DMS153 treated with DMSO at 0.1 percent for 48 hours (cell line): ENCODE measurements at regions not wholly inside any gene's neighbourhood (a gene's known extent, or its start where the extent isn't known, plus 50 kb on each side); places are given as distances from the start of the nearest gene placed in this dataset.
"Not testable (repeated sequence)": the region's sequence is repeated elsewhere in the genome, so short reads cannot be mapped to it uniquely, and the experiment has no call there.

Experiments
- DNase-seq: peaks from one replicate; lab custom pipeline; 2025; ENCODE audit not compliant: unreplicated experiment; lab: John Stamatoyannopoulos, UW

DNA sequence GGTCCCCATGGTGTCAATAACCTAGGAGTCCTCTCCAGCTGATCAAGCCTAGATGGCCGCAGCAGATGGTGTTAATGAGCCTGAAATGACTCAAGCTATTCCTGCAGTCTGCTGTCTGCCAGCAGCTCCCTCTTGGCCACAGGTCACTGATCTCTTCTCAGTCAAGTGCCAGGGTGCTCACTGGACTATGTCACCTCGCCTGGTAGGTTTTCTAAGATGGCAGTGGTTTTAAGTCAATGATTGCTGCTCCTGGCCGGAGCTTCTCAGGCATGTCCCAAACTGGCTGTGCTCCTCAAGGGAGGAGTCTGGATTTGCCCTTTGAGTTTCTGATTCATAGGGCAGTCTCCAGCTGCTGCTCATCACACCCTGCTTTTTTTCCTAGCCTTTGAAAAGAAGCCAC lies 58.6 kb upstream of the SHISA6 start:
- DNase-seq = no peak

DNA sequence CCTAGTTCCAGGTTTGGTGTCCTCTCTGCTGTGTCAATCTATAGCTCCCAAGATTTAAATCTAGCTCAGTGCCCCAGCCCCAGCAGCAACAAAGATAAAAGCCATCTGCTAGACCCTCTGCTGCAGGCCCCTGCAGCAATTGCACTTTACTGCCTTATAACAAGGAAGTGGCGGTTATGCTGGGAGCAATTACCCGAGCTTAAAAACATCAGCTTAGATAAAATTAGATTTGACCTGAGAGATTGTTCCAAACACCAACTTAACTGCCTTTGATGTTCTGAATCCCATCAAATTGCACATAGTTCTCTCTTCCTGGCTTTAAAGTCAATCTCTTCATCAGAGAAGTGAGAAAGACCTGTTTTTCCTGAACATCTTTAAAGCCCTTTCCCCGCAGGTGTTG lies 62.4 kb upstream of the SHISA6 start:
- no peak for DNase-seq

DNA sequence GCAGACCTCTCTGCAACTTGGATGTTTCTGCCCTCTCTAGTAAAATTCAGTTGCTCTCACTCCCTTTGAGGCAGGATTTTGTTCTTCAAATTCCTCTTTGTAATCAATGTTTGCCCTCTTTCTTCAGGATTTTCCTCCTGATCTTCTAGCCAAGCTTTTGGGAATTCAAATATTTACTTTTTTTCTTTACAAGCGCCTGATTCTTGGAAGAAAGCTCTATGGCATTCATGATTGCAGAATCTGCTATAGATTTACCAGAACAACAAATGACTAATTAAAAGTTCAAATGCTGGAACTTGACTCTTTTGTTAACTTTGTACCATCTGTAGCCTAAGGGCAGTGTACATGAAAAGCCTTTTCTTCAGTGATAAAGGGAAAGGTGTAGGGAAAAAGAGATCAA lies 63.7 kb upstream of the SHISA6 start:
- no peak for DNase-seq

DNA sequence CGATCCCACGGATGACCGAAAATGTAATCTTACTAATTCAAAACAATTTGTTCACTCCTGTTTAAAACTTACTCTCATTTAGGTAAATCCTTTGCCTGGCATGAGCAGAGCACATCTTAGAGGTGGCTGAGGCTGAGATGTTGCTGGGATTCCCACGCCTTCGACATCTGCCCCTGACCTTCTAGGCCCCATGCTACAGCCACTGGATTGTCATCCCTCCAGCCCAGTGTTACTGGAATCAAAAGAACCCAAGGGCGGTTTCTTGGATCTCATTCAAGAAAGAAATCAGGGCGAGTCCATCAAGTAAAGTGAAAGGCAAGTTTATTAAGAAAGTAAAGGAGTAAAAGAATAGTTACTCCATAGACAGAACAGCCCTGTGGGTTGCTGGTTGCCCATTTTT lies 64.5 kb upstream of the SHISA6 start:
- DNase-seq = no peak

- DNase-seq = no peak
Observed at GRCh38 chr17:11170881-11171280, 70.1 kb upstream of the SHISA6 start.

DNA sequence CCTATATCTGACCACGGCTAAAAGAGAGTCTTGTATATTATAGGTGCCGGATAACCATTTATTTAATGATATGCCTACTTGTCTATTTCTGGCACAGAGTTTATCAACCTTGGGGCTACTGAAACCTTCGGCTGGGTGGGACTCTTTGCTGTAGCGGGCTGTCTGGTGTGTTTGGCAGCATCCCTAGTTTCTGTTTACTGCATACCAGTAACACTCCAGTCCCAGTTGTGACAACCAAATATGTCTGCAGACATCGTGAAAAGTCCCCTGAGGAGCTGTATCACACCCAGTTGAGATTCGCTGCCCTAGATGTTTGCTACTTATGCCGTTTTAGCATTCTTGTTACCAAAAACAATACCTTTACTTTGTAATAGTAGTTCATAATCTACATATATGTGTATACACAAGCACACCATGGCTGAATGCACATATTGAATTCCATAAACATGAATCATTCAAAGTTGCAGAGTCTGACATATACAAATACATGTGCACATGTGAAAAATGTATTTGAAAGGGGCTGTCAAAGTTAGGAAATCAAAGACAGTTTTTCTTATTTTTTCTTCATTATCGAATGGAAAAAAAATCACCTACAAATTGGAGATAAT lies 89.1 kb upstream of the SHISA6 start:
- DNase-seq = no peak

- not testable (repeated sequence) for DNase-seq
Observed at GRCh38 chr17:11150906-11151511, 90.0 kb upstream of the SHISA6 start.

GRCh38 chr17:11144358-11145233 lies 96.4 kb upstream of the SHISA6 start:
- peak; percentile 6 for DNase-seq

GRCh38 chr17:11142231-11142630 lies 98.8 kb upstream of the SHISA6 start:
- no peak for DNase-seq

GRCh38 chr17:11140501-11140900 lies 100.5 kb upstream of the SHISA6 start:
- no peak for DNase-seq

DNA sequence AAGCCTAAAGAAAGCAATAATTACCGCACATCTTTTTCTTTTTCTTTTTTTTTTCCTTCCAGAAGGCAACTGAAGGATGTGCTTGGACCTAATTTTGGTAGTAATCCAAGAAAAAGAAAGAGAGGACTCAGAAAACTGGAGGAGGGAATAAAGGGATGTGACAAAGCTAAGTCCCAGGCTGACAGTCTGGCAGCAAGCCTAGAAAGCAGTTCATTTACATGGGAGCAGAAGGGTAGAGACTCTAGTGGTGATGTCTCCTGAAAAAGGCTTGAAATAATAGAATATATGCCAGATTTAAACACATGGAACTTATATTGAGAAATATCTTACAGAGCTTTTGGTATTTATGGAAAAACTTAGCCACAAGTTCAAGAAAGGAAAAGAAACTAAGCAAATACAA lies 101.0 kb upstream of the SHISA6 start:
- no peak for DNase-seq

DNA sequence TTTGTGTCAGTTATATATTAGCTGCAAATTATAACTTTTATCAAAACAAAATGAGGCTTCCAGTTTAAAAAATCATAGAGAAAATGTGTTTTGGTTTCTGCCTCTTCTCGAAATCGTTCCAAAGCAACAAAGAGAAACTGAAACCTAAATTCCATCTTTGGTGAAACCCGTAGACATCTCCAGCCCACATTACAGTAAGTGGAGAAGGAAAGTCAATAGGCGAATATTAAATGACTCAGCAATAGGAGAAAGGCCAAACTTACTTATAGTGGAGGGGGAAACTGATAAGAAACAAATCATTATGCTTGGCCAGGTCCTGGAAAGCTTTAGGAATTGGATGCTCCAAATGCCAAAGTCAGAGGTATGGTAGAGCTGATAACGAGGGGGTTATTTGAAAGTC lies 103.0 kb upstream of the SHISA6 start:
- no peak for DNase-seq

DNA sequence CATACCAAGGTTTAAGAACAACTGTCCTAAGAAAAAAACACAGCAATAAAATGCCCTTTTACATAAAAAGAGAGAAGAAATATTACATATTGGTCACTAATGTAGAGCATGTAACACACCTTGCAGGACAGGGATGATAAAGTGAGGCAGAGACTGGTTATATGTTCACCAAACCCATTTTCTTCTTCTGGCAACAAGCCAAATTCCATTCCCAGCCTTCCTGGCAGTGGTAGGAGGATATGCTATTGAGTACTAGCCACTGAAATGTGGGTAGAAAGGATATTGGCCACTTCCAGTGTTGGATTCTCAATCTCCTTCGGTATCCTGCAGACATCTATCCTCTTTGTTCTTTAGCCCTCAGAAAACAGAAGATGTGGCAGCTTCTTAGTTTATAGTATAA lies 105.2 kb upstream of the SHISA6 start:
- DNase-seq = no peak

DNA sequence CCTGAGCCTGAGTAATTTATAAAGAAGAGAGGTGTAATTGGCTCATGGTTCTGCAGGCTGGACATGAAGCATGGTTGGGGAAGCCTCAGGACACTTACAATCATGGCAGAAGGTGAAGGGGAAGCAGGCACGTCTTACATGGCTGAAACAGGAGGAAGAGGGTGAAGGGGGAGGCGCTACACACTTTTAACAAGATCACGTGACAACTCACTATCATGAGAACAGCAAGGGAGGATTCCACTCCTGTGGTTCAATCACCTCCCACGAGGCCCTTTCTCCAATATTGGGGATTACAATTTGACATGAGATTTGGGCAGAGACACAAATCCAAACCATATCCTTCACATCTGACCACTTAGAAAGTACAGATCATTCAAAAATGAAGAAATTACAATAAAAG lies 110.6 kb upstream of the SHISA6 start:
- DNase-seq = no peak

DNA sequence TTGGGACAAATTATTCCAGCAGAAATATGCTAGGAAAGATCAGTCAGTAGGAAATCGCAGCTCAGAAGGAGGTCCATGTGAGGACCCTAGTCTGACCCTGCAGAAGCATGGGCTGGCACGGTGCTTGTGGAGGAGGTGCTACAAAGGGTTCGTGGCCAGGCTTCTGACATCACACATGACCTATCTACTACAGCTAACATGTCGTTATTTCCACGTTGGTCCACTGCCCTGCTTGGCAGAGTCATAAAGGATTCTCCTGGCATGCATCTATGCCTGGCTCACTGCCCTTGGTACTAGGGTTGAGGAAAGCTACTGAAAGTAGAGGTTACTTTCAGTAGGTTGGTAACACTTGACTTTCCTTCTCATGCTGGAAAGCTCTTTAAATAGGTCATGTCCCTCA lies 118.1 kb upstream of the SHISA6 start:
- no peak for DNase-seq

- no peak for DNase-seq
Observed at GRCh38 chr17:11121341-11121985, 119.5 kb upstream of the SHISA6 start.

GRCh38 chr17:11109106-11109505 lies 131.9 kb upstream of the SHISA6 start:
- no peak for DNase-seq

- DNase-seq = no peak
Observed at GRCh38 chr17:11105141-11105540, 135.9 kb upstream of the SHISA6 start.

GRCh38 chr17:11097121-11097520 lies 143.9 kb upstream of the SHISA6 start:
- no peak for DNase-seq

DNA sequence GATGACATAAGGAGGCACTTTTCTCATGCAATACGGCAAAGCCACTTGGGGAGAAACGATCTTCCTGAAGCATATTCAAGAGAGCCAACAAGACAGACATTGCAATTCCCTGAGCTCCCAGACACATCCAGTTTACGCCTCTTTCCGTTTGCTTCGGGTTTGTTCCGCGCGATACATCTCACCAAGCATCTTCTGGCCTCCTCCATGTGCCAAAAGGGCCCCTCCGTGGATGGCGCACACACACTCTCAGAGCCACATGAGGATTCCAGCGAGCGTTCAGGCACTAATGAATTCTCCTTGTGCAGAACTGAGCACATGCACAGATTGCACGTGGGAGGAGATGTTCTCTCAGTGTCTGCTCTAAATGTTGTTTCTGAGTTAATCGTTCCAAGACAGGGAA lies 146.7 kb upstream of the SHISA6 start:
- DNase-seq = no peak

DNA sequence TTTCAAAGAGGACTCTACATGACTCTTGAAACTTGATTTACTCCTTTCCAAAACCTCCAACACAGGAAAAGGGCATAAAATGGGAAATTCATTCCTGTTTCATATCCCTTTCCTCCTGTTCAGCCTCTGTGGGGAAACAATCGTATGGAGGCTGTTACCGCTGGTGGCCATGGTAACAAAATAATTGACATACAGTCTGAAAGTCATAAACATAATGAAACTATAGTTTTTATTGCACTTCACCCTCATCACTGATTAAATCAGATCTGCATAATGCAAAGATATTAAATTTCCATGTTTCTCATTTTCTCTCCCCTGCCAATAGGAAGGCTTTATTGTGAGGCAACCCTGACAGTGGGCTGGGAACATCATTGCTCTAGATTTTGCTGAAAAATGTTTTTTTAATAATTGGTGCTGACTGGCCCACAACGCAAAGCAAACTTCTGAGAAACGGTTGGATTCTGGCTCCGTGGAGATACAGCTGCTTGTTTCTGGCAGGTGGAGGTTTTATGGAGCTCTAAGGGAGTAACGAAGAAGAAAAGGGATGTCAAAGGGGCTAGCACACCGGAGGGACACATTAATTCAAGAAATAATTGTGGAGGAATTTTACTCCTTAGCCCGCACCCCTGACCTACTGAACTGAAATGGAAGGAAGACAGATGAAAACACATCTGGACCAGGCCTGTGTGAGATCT lies 154.2 kb upstream of the SHISA6 start:
- DNase-seq = no peak
